Ascending aorta (tissue), 2 donors: ENCODE measurements at regions not wholly inside any gene's neighbourhood (a gene's known extent, or its start where the extent isn't known, plus 50 kb on each side); places are given as distances from the start of the nearest gene placed in this dataset.

ENCODE experiments used
- DNase-seq, 2 donors: peaks; one replicate each; pipeline ENCODE4 v3.0.0-alpha.2; 2019; ENCODE audit warnings: low spot score in 2 of 2
- H3K27ac ChIP-seq, 2 donors: fragments of 200-600 bp; sonication (generic); one replicate each; pipeline ENCODE4 v1.5.1; 2016 to 2017; ENCODE audit warnings: mild to moderate bottlenecking in 1 of 2
- H3K27me3 ChIP-seq: fragments of 200-600 bp; sonication (generic); one replicate; pipeline ENCODE4 v1.5.1; 2017
- H3K36me3 ChIP-seq, 2 donors: fragments of 200-600 bp; sonication (generic); one replicate each; pipeline ENCODE4 v1.5.1; 2016
- H3K4me1 ChIP-seq, 2 donors: fragments of 200-600 bp; sonication (generic); one replicate each; pipeline ENCODE4 v1.5.1; 2016 to 2017; ENCODE audit warnings: mild to moderate bottlenecking in 1 of 2
- H3K4me3 ChIP-seq, 2 donors: fragments of 200-600 bp; sonication (generic); one replicate each; pipeline ENCODE4 v1.5.1; 2016 to 2017; ENCODE audit warnings: mild to moderate bottlenecking in 1 of 2
- H3K9me3 ChIP-seq, 2 donors: fragments of 200-600 bp; sonication (generic); one replicate each; pipeline ENCODE4 v1.5.1; 2016
- intact Hi-C: fragments of 100-400 bp; cut with DNase I; formaldehyde crosslinking; loops from one replicate; pipeline ENCODE4 v1.15.1; 2023
- TF ChIP-seq, protein P1 (sequence below), 3 experiments: fragments of 200-600 bp in 2 of 3; fragments of 450-650 bp in 1 of 3; sonication (generic) in 2 of 3; IDR thresholded peaks; one replicate each; pipeline ENCODE4 v1.5.1; 2016 to 2019; ENCODE audit warnings: antibody characterized with exemption in 3 of 3, mild to moderate bottlenecking in 1 of 3, moderate library complexity in 1 of 3

- no peak overlapping the region for H3K27ac ChIP-seq
- intact Hi-C loops, result no loop called here
- H3K27me3 ChIP-seq, result no peaks in the 10 kb centered on the region
- TF ChIP-seq, protein P1, sequence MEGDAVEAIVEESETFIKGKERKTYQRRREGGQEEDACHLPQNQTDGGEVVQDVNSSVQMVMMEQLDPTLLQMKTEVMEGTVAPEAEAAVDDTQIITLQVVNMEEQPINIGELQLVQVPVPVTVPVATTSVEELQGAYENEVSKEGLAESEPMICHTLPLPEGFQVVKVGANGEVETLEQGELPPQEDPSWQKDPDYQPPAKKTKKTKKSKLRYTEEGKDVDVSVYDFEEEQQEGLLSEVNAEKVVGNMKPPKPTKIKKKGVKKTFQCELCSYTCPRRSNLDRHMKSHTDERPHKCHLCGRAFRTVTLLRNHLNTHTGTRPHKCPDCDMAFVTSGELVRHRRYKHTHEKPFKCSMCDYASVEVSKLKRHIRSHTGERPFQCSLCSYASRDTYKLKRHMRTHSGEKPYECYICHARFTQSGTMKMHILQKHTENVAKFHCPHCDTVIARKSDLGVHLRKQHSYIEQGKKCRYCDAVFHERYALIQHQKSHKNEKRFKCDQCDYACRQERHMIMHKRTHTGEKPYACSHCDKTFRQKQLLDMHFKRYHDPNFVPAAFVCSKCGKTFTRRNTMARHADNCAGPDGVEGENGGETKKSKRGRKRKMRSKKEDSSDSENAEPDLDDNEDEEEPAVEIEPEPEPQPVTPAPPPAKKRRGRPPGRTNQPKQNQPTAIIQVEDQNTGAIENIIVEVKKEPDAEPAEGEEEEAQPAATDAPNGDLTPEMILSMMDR (IDR thresholded peaks at IDR 0.05), result no peak
- no peak overlapping the region for H3K4me3 ChIP-seq
- no peaks in the 10 kb centered on the region for H3K9me3 ChIP-seq
- H3K36me3 ChIP-seq, result no peaks in the 10 kb centered on the region
- no peaks in the 10 kb centered on the region for H3K4me1 ChIP-seq
- DNase-seq, result no peak
These were observed 452.8 kb downstream of the CBLN2 start for GRCh38 chr18:72091369-72091768.

- Histone ChIP-seq H3K4me3 (no peak overlapping the region), H3K4me1 (no peaks in the 10 kb centered on the region), H3K9me3 (no peaks in the 10 kb centered on the region), H3K27ac (no peak overlapping the region), H3K27me3 (no peaks in the 10 kb centered on the region), H3K36me3 (no peaks in the 10 kb centered on the region)
- no peak for DNase-seq
- TF ChIP-seq, protein P1 (IDR thresholded peaks at IDR 0.05), result no peak
- intact Hi-C loops, result no loop called here
These were observed 454.7 kb downstream of the CBLN2 start for GRCh38 chr18:72089432-72089831.

DNA sequence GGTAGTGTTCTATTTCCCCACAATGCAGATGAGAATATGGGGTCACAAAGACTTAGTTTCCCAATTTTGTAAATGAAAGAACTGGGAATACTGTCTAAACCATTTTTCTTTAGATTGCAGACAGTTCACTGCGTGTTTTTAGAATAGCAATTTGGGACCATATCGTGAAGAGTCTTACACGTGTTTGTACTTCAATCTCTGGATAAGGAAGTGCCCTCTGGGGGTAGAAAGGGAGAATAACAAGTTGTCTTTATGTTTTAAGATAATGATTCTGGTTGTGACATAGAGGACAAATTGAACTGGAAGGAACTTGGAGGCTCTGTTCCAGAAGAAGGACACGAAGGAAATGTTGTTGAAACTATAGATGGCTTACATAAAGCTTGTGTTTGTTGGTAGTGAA is 457.7 kb downstream of the CBLN2 start:
- Histone ChIP-seq H3K4me1 (no peaks in the 10 kb centered on the region), H3K9me3 (no peaks in the 10 kb centered on the region), H3K4me3 (no peak overlapping the region), H3K36me3 (no peaks in the 10 kb centered on the region), H3K27ac (no peak overlapping the region), H3K27me3 (no peaks in the 10 kb centered on the region)
- no peak for DNase-seq
- intact Hi-C loops, result no loop called here
- TF ChIP-seq, protein P1 (IDR thresholded peaks at IDR 0.05), result no peak

GRCh38 chr18:72075040-72075439 is 469.1 kb downstream of the CBLN2 start:
- no peaks in the 10 kb centered on the region for H3K9me3 ChIP-seq
- H3K4me1 ChIP-seq, result no peaks in the 10 kb centered on the region
- intact Hi-C loops, result no loop called here
- no peak for DNase-seq
- TF ChIP-seq, protein P1 (IDR thresholded peaks at IDR 0.05), result no peak
- no peaks in the 10 kb centered on the region for H3K27me3 ChIP-seq
- no peak overlapping the region for H3K27ac ChIP-seq
- no peaks in the 10 kb centered on the region for H3K36me3 ChIP-seq
- H3K4me3 ChIP-seq, result no peak overlapping the region

DNA sequence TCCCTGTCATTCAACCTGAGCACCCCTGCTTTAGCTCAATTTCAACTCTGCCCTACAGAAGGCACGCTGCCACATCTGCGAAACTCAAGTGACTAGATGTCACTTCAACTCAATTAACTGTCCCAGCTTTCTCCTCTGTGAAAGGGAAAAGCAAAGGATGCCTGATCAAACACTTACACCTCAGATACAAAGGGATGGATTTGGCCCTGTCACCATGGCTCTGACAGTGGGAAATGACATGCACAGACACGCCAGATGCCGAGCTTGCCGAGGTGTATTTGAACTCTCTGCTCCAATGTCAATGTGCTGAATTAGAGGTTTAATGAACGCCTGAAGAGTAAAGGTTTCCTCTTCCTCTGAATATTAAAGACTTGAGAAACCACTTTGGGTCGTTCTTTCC is 481.1 kb downstream of the CBLN2 start:
- DNase-seq, result no peak
- no peaks in the 10 kb centered on the region for H3K4me1 ChIP-seq

More for the DNA sequence above, 481.1 kb downstream of the CBLN2 start:
- Histone ChIP-seq H3K27ac (no peak overlapping the region), H3K4me3 (no peak overlapping the region), H3K36me3 (no peaks in the 10 kb centered on the region), H3K9me3 (no peaks in the 10 kb centered on the region), H3K27me3 (no peaks in the 10 kb centered on the region)
- intact Hi-C loops, result no loop called here
- TF ChIP-seq, protein P1 (IDR thresholded peaks at IDR 0.05), result no peak
